ENCODE measurements at regions not wholly inside any gene's neighbourhood (a gene's known extent, or its start where the extent isn't known, plus 50 kb on each side); places are given as distances from the start of the nearest gene placed in this dataset.

DNA sequence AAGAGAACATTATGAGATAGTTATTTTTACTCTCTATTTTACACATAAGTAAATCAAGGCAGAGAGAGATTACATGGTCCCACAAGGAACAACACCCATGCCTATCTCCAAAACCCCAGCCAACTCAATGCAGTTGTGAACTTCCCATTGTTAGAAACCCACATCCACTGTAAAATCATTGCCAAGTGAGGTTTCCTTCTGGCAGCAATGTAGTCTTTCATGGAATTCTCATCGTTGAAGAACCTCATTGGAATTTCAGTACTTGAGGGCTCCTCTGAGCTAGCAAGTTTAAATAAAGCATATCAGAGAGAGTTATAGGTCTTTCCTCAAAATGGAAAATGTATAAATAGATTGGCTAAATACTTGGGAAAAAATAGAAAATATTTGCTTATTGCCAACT lies 105.2 kb downstream of the RAD51AP2 start:
- CTCF ChIA-PET, result no interaction called here
- TF ChIP-seq, protein P1, sequence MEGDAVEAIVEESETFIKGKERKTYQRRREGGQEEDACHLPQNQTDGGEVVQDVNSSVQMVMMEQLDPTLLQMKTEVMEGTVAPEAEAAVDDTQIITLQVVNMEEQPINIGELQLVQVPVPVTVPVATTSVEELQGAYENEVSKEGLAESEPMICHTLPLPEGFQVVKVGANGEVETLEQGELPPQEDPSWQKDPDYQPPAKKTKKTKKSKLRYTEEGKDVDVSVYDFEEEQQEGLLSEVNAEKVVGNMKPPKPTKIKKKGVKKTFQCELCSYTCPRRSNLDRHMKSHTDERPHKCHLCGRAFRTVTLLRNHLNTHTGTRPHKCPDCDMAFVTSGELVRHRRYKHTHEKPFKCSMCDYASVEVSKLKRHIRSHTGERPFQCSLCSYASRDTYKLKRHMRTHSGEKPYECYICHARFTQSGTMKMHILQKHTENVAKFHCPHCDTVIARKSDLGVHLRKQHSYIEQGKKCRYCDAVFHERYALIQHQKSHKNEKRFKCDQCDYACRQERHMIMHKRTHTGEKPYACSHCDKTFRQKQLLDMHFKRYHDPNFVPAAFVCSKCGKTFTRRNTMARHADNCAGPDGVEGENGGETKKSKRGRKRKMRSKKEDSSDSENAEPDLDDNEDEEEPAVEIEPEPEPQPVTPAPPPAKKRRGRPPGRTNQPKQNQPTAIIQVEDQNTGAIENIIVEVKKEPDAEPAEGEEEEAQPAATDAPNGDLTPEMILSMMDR (conservative IDR thresholded peaks at IDR 0.05; ENCODE audit: low read depth), result no peak
- DNase-seq (ENCODE audit: low spot score), result no peak
- no peak overlapping the region for H3K27ac ChIP-seq
- POLR2A ChIA-PET (ENCODE audit: low non-redundant PET), result no interaction called here

- DNase-seq (ENCODE audit: low spot score), result no peak
- POLR2A ChIA-PET (ENCODE audit: low non-redundant PET), result no interaction called here
Measured at GRCh38 chr2:17401096-17401495, 117.1 kb downstream of the RAD51AP2 start.

DNA sequence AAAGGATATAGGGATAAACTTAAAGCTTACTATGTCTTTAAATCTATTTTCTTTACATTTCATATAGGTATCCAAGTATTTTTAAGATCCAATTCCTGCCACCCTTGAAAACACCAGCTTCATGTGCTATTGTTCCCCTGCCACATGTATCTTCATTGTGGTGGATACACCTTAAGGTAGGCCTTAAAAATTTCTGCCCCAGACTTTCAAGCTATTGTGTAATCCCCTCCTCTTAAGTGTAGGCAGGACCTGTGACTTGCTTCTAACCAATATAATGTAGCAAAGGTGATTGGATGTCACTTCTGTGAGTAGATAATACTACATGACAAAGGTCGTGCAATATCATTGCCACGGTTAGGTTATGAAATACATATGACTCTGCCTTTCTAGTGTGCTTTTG lies 119.5 kb downstream of the RAD51AP2 start:
- no peak for DNase-seq (ENCODE audit: low spot score)
- ChIA-PET CTCF (interaction anchor here (0.6 to 1.1 kb wide), 2 partner anchors 90 to 226 kb away, joined by 3 to 4 read pairs; no protein-coding TSS in a partner anchor), POLR2A (ENCODE audit: low non-redundant PET) (no interaction called here)
- H3K27ac ChIP-seq, result no peak overlapping the region
- TF ChIP-seq, protein P1 (conservative IDR thresholded peaks at IDR 0.05; ENCODE audit: low read depth), result no peak

More at GRCh38 chr2:17401096-17401495, 117.1 kb downstream of the RAD51AP2 start:
- CTCF ChIA-PET, result interaction anchor here (0.6 kb wide), 1 partner anchor 28 kb away, joined by 3 read pairs; no protein-coding TSS in a partner anchor
- H3K27ac ChIP-seq, result no peak overlapping the region
- TF ChIP-seq, protein P1 (conservative IDR thresholded peaks at IDR 0.05; ENCODE audit: low read depth), result no peak

GRCh38 chr2:17388798-17389197 lies 129.4 kb downstream of the RAD51AP2 start:
- POLR2A ChIA-PET (ENCODE audit: low non-redundant PET), result interaction anchor here (0.6 kb wide), 1 partner anchor 86 kb away, joined by 4 read pairs; no protein-coding TSS in a partner anchor
- CTCF ChIA-PET, result no interaction called here
- no peak for DNase-seq (ENCODE audit: low spot score)

GRCh38 chr2:17387591-17387990 lies 130.6 kb downstream of the RAD51AP2 start:
- ChIA-PET CTCF (no interaction called here), POLR2A (ENCODE audit: low non-redundant PET) (no interaction called here)
- TF ChIP-seq, protein P1 (conservative IDR thresholded peaks at IDR 0.05; ENCODE audit: low read depth), result no peak
- no peak overlapping the region for H3K27ac ChIP-seq
- DNase-seq (ENCODE audit: low spot score), result no peak

More at GRCh38 chr2:17388798-17389197, 129.4 kb downstream of the RAD51AP2 start:
- H3K27ac ChIP-seq, result no peak overlapping the region
- TF ChIP-seq, protein P1 (conservative IDR thresholded peaks at IDR 0.05; ENCODE audit: low read depth), result no peak

DNA sequence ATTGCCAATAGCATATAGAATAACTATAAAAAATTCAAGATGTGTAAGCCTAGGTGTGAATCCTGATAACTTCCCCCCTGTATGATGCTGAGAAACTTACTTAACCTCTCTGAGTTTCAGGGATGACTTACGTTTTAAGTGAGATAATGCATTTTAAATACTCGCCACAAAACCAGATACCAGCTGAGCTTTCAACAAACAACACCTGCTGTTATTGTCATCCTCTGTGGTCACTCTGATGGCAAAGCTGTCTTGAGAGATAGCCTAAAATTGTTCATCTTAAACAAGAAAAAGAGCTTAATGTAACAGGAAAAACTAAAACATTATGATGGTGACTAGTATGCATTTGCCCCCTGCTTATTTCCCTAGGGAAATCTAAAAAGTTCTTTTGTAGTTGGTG lies 131.5 kb downstream of the RAD51AP2 start:
- POLR2A ChIA-PET (ENCODE audit: low non-redundant PET), result no interaction called here
- DNase-seq (ENCODE audit: low spot score), result no peak
- TF ChIP-seq, protein P1 (conservative IDR thresholded peaks at IDR 0.05; ENCODE audit: low read depth), result no peak
- CTCF ChIA-PET, result no interaction called here
- no peak overlapping the region for H3K27ac ChIP-seq
